ENCODE measurements at regions not wholly inside any gene's neighbourhood (a gene's known extent, or its start where the extent isn't known, plus 50 kb on each side); places are given as distances from the start of the nearest gene placed in this dataset.

- no peaks in the 10 kb centered on the region for H3K4me1 ChIP-seq (ENCODE audit: control insufficient read depth, insufficient read depth, low read length)
- no peak overlapping the region for H3K4me2 ChIP-seq (ENCODE audit: low read length)
- no peaks in the 10 kb centered on the region for H3K36me3 ChIP-seq (ENCODE audit: insufficient read depth, low read length)
- no peaks in the 10 kb centered on the region for H3K9me3 ChIP-seq (replicated peaks; ENCODE audit: low read length)
- no peaks in the 10 kb centered on the region for H3K27me3 ChIP-seq (ENCODE audit: control insufficient read depth, insufficient read depth, low read length)
- no peak overlapping the region for H3K4me3 ChIP-seq (ENCODE audit: low read length)
- H3K9ac ChIP-seq (ENCODE audit: low read depth, low read length): no peak overlapping the region
Observed at GRCh38 chr3:126253072-126253471, 72.7 kb upstream of the ALDH1L1 start.

- H3K9me3 ChIP-seq (replicated peaks; ENCODE audit: low read length): no peaks in the 10 kb centered on the region
- H3K4me3 ChIP-seq (ENCODE audit: low read length): no peak overlapping the region
- H3K9ac ChIP-seq (ENCODE audit: low read depth, low read length): no peak overlapping the region
- no peaks in the 10 kb centered on the region for H3K27me3 ChIP-seq (ENCODE audit: control insufficient read depth, insufficient read depth, low read length)
- no peak overlapping the region for H3K4me2 ChIP-seq (ENCODE audit: low read length)
- H3K36me3 ChIP-seq (ENCODE audit: insufficient read depth, low read length): no peaks in the 10 kb centered on the region
- no peaks in the 10 kb centered on the region for H3K4me1 ChIP-seq (ENCODE audit: control insufficient read depth, insufficient read depth, low read length)
Observed at GRCh38 chr3:126252373-126252772, 72.0 kb upstream of the ALDH1L1 start.

GRCh38 chr3:126245811-126246727 is 65.7 kb upstream of the ALDH1L1 start:
- Histone ChIP-seq H3K4me3 (ENCODE audit: low read length) (no peak overlapping the region), H3K4me1 (ENCODE audit: control insufficient read depth, insufficient read depth, low read length) (no peaks in the 10 kb centered on the region), H3K27me3 (ENCODE audit: control insufficient read depth, insufficient read depth, low read length) (peaks cover 20% of the 10 kb centered on the region), H3K36me3 (ENCODE audit: insufficient read depth, low read length) (no peaks in the 10 kb centered on the region), H3K9me3 (replicated peaks; ENCODE audit: low read length) (no peaks in the 10 kb centered on the region), H3K4me2 (ENCODE audit: low read length) (no peak overlapping the region), H3K9ac (ENCODE audit: low read depth, low read length) (no peak overlapping the region)

Measured in skeletal muscle satellite cell (primary cell).